Esophagus muscularis mucosa (tissue), 4 donors: ENCODE measurements at regions not wholly inside any gene's neighbourhood (a gene's known extent, or its start where the extent isn't known, plus 50 kb on each side); places are given as distances from the start of the nearest gene placed in this dataset.

ENCODE experiments used
- DNase-seq: peaks from one replicate; pipeline ENCODE4 v3.0.0-alpha.2; 2017; ENCODE audit errors: extremely low spot score
- H3K27ac ChIP-seq, 4 donors: fragments of 200-600 bp; sonication (generic); replicated peaks in 1 of 4; 1 replicate in 3 of 4; 2 replicates in 1 of 4; pipeline ENCODE4 v1.5.1; 2016 to 2019; ENCODE audit warnings: mild to moderate bottlenecking in 1 of 4
- H3K27me3 ChIP-seq, 4 donors: fragments of 200-600 bp; sonication (generic); one replicate each; pipeline versions ENCODE4 v1.5.1 to v1.6.0; 2016 to 2019
- H3K36me3 ChIP-seq, 4 donors: fragments of 200-600 bp; sonication (generic); one replicate each; pipeline ENCODE4 v1.5.1; 2016 to 2019
- H3K4me1 ChIP-seq, 4 donors: fragments of 200-600 bp; sonication (generic); one replicate each; pipeline ENCODE4 v1.5.1; 2016 to 2019
- H3K4me3 ChIP-seq, 4 donors: fragments of 200-600 bp; sonication (generic); 1 replicate in 2 of 4; 2 replicates in 2 of 4; pipeline ENCODE4 v1.5.1; 2016 to 2019; ENCODE audit warnings: mild to moderate bottlenecking in 4 of 4, moderate library complexity in 1 of 4
- H3K9me3 ChIP-seq, 4 donors: fragments of 200-600 bp; sonication (generic); 1 replicate in 3 of 4; 2 replicates in 1 of 4; pipeline ENCODE4 v1.5.1; 2016 to 2019
- CTCF ChIP-seq, 3 experiments: fragments of 200-600 bp in 2 of 3; fragments of 450-650 bp in 1 of 3; sonication (generic) in 2 of 3; IDR thresholded peaks; one replicate each; pipeline ENCODE4 v1.5.1; 2017 to 2019; ENCODE audit warnings: antibody characterized with exemption in 3 of 3, mild to moderate bottlenecking in 2 of 3, moderate library complexity in 1 of 3
- EP300 ChIP-seq: sonication (generic); formaldehyde crosslinking; IDR thresholded peaks from one replicate; pipeline ENCODE4 v1.6.1; 2017; ENCODE audit warnings: antibody characterized with exemption
- POLR2A ChIP-seq: fragments of 450-650 bp; IDR thresholded peaks from one replicate; pipeline ENCODE4 v1.6.1; 2017; ENCODE audit warnings: antibody characterized with exemption, moderate library complexity, mild to moderate bottlenecking, low read depth
- POLR2AphosphoS5 ChIP-seq, 2 donors: sonication (generic); formaldehyde crosslinking; IDR thresholded peaks; one replicate each; pipeline ENCODE4 v1.6.1; 2017; ENCODE audit warnings: antibody characterized with exemption in 2 of 2
- WGBS: methylation state at CpG from one replicate; pipeline ENCODE4 v1.1.5; 2018; 5-methylcytosine and 5-hydroxymethylcytosine counted together
- intact Hi-C: fragments of 100-400 bp; cut with DNase I; formaldehyde crosslinking; loops from one replicate; pipeline ENCODE4 v1.15.1; 2023

- no peak for TF ChIP-seq POLR2AphosphoS5 (IDR thresholded peaks at IDR 0.05)
- TF ChIP-seq EP300: no peak
- no peak for TF ChIP-seq CTCF (IDR thresholded peaks at IDR 0.05)
- no peak for TF ChIP-seq POLR2A
- Histone ChIP-seq H3K27ac (no peak overlapping the region), H3K36me3 (no peaks in the 10 kb centered on the region), H3K4me3 (no peak overlapping the region), H3K9me3 (no peaks in the 10 kb centered on the region), H3K4me1 (no peaks in the 10 kb centered on the region), H3K27me3 (no peaks in the 10 kb centered on the region)
- no peak for DNase-seq
- WGBS: 83% methylated on average over 2 of the region's 2 CpGs
- intact Hi-C loops: no loop called here
Measured at GRCh38 chr9:116095403-116095802, 58.2 kb upstream of the PAPPA start.

- no peaks in the 10 kb centered on the region for H3K36me3 ChIP-seq
- H3K4me3 ChIP-seq: no peak overlapping the region
- H3K27ac ChIP-seq: no peak overlapping the region
- H3K4me1 ChIP-seq: no peaks in the 10 kb centered on the region
- TF ChIP-seq POLR2AphosphoS5 (IDR thresholded peaks at IDR 0.05): no peak
- no peak for TF ChIP-seq CTCF (IDR thresholded peaks at IDR 0.05)
- TF ChIP-seq POLR2A: no peak
- no peak for TF ChIP-seq EP300
- H3K9me3 ChIP-seq: no peaks in the 10 kb centered on the region
- intact Hi-C loops: no loop called here
- no peak for DNase-seq
- WGBS: 76% methylated on average over 4 of the region's 4 CpGs
- no peaks in the 10 kb centered on the region for H3K27me3 ChIP-seq
Measured at GRCh38 chr9:116096046-116096445, 57.5 kb upstream of the PAPPA start.

GRCh38 chr9:116096853-116097252, 56.7 kb upstream of the PAPPA start:
- no peak for DNase-seq
- intact Hi-C loops: no loop called here
- Histone ChIP-seq H3K4me3 (no peak overlapping the region), H3K4me1 (no peaks in the 10 kb centered on the region), H3K27me3 (no peaks in the 10 kb centered on the region), H3K36me3 (no peaks in the 10 kb centered on the region), H3K27ac (no peak overlapping the region), H3K9me3 (no peaks in the 10 kb centered on the region)
- 37% methylated on average over 3 of the region's 3 CpGs for WGBS
- TF ChIP-seq CTCF (IDR thresholded peaks at IDR 0.05) (no peak), EP300 (no peak), POLR2AphosphoS5 (IDR thresholded peaks at IDR 0.05) (no peak), POLR2A (no peak)

- Histone ChIP-seq H3K4me3 (no peak overlapping the region), H3K27me3 (no peaks in the 10 kb centered on the region), H3K4me1 (no peaks in the 10 kb centered on the region), H3K9me3 (no peaks in the 10 kb centered on the region), H3K27ac (no peak overlapping the region), H3K36me3 (no peaks in the 10 kb centered on the region)
- TF ChIP-seq POLR2A: no peak
- no peak for TF ChIP-seq EP300
- no peak for TF ChIP-seq CTCF (IDR thresholded peaks at IDR 0.05)
- no peak for TF ChIP-seq POLR2AphosphoS5 (IDR thresholded peaks at IDR 0.05)
- 59% methylated on average over 5 of the region's 5 CpGs for WGBS
- no peak for DNase-seq
- intact Hi-C loops: no loop called here
Measured at GRCh38 chr9:116098476-116098875, 55.1 kb upstream of the PAPPA start.

GRCh38 chr9:116099821-116100220, 53.8 kb upstream of the PAPPA start:
- DNase-seq: no peak
- Histone ChIP-seq H3K9me3 (no peaks in the 10 kb centered on the region), H3K4me3 (no peak overlapping the region), H3K36me3 (no peaks in the 10 kb centered on the region), H3K27ac (no peak overlapping the region), H3K4me1 (no peaks in the 10 kb centered on the region), H3K27me3 (no peaks in the 10 kb centered on the region)
- no peak for TF ChIP-seq EP300
- no peak for TF ChIP-seq POLR2AphosphoS5 (IDR thresholded peaks at IDR 0.05)
- TF ChIP-seq CTCF (IDR thresholded peaks at IDR 0.05): no peak
- TF ChIP-seq POLR2A: no peak
- 67% methylated on average over 1 of the region's 1 CpG for WGBS
- intact Hi-C loops: no loop called here
